ENCODE measurements at regions not wholly inside any gene's neighbourhood (a gene's known extent, or its start where the extent isn't known, plus 50 kb on each side); places are given as distances from the start of the nearest gene placed in this dataset.

DNA sequence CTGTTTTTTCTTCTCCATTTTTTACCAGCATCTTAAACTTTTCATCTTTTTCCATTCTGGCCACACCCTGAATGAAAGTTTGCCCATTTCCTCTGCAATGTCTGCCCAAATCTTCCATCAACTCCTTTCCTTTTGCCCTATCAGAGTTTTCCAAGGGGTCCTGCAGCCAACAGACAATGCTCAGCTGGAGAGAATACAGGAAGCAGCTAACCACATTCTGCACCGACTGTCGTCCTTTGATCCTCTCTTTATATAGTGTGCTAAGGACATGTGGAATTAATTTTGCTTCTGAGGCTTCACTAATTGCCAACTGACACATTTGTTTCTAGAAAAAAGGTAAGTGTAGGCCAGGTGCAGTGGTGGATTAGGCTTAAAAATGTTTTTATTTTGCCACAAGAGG, 50.5 kb upstream of the DLX2 start:
- no CpG with 5 or more reads among the region's 2 CpGs for WGBS (ENCODE audit: extremely low coverage, insufficient coverage, insufficient read length)
- Histone ChIP-seq H3K27me3 (ENCODE audit: insufficient read depth, low read length) (no peaks in the 10 kb centered on the region), H3K4ac (ENCODE audit: low read depth, low read length) (no peak overlapping the region), H4K91ac (ENCODE audit: low read depth, low read length) (no peak overlapping the region), H3K14ac (ENCODE audit: low read length) (no peak overlapping the region), H2BK12ac (ENCODE audit: low read length) (no peak overlapping the region), H3K79me1 (ENCODE audit: low read length) (no peaks in the 10 kb centered on the region), H4K8ac (ENCODE audit: low read depth, low read length) (no peak overlapping the region), H3K36me3 (ENCODE audit: control insufficient read depth in 1 of 2, insufficient read depth in 2 of 2, low read length in 2 of 2) (no peaks in the 10 kb centered on the region), H3K4me2 (ENCODE audit: low read length) (no peak overlapping the region), H2BK120ac (ENCODE audit: insufficient read depth, low read length, poor library complexity) (no peak overlapping the region), H3K27ac (ENCODE audit: low read depth, low read length) (no peak overlapping the region), H3K4me1 (ENCODE audit: control insufficient read depth in 1 of 2, insufficient read depth in 2 of 2, low read length in 2 of 2) (no peaks in the 10 kb centered on the region), H3K23ac (ENCODE audit: low read length) (no peak overlapping the region), H2BK5ac (ENCODE audit: low read depth, low read length, poor library complexity) (no peak overlapping the region), H3K9me3 (ENCODE audit: insufficient read depth, low read depth, low read length) (no peaks in the 10 kb centered on the region), H3K4me3 (ENCODE audit: low read depth, low read length) (no peak overlapping the region), H3K18ac (ENCODE audit: low read length) (no peak overlapping the region), H3K79me2 (ENCODE audit: control insufficient read depth, insufficient read depth, low read length, poor library complexity) (no peaks in the 10 kb centered on the region), H4K12ac (ENCODE audit: low read depth, low read length) (no peak overlapping the region), H2AK5ac (ENCODE audit: low read length) (no peak overlapping the region), H3K9ac (ENCODE audit: low read length) (no peak overlapping the region), H2AFZ (ENCODE audit: insufficient read depth, low read length, poor library complexity) (no peak overlapping the region)
- DNase-seq = no peak

DNA sequence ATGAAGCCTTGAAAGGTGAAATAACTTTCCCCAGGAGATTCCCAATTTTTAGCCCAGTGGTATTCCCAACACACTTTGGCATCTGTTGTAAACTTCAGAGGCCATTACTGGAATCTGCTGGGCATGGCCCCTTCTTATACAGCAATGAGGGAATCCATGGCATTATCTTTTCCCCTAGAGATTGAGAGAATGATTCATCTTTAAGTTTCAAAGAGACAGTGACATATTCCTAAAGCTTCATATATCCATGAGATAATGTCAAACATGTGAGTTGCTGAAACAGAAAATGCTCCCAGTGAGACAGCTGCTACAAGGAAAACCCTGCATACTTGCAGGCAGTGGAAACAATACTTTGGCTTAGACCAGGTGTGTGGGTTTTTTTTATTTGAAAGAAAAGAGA, 51.1 kb upstream of the DLX2 start:
- H2AK5ac ChIP-seq (ENCODE audit: low read length) = no peak overlapping the region
- H3K23ac ChIP-seq (ENCODE audit: low read length) = no peak overlapping the region
- no peak overlapping the region for H3K4me3 ChIP-seq (ENCODE audit: low read depth, low read length)
- DNase-seq = no peak
- no peak overlapping the region for H3K9ac ChIP-seq (ENCODE audit: low read length)
- no peak overlapping the region for H3K18ac ChIP-seq (ENCODE audit: low read length)
- no peaks in the 10 kb centered on the region for H3K36me3 ChIP-seq (ENCODE audit: control insufficient read depth in 1 of 2, insufficient read depth in 2 of 2, low read length in 2 of 2)
- H2BK120ac ChIP-seq (ENCODE audit: insufficient read depth, low read length, poor library complexity) = no peak overlapping the region
- no peak overlapping the region for H4K12ac ChIP-seq (ENCODE audit: low read depth, low read length)
- H3K9me3 ChIP-seq (ENCODE audit: insufficient read depth, low read depth, low read length) = no peaks in the 10 kb centered on the region
- no peaks in the 10 kb centered on the region for H3K79me1 ChIP-seq (ENCODE audit: low read length)
- H3K4me2 ChIP-seq (ENCODE audit: low read length) = no peak overlapping the region
- H3K14ac ChIP-seq (ENCODE audit: low read length) = no peak overlapping the region
- no peak overlapping the region for H4K91ac ChIP-seq (ENCODE audit: low read depth, low read length)
- H4K8ac ChIP-seq (ENCODE audit: low read depth, low read length) = no peak overlapping the region
- H3K4me1 ChIP-seq (ENCODE audit: control insufficient read depth in 1 of 2, insufficient read depth in 2 of 2, low read length in 2 of 2) = no peaks in the 10 kb centered on the region
- H2AFZ ChIP-seq (ENCODE audit: insufficient read depth, low read length, poor library complexity) = no peak overlapping the region
- no peak overlapping the region for H3K27ac ChIP-seq (ENCODE audit: low read depth, low read length)
- no peaks in the 10 kb centered on the region for H3K27me3 ChIP-seq (ENCODE audit: insufficient read depth, low read length)
- no peak overlapping the region for H3K4ac ChIP-seq (ENCODE audit: low read depth, low read length)
- H3K79me2 ChIP-seq (ENCODE audit: control insufficient read depth, insufficient read depth, low read length, poor library complexity) = no peaks in the 10 kb centered on the region
- H2BK12ac ChIP-seq (ENCODE audit: low read length) = no peak overlapping the region
- H2BK5ac ChIP-seq (ENCODE audit: low read depth, low read length, poor library complexity) = no peak overlapping the region

DNA sequence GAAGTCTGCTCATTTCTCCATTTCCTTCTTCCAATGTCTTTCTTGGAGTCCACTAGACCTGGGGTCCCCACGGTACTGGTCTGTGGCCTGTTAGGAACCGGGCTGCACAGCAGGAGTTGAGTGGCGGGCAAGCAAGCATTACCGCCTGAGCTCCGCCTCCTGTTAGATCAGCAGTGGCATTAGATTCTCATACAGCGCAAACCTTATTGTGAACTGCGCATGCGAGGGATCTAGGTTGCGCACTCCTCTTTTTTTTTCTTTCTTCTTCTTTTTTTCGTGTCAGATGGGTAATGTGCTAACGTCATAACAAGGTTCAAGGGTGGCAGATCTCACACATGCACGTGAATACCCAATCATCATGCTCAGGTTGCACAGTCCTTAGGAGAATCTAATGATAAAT, 53.1 kb upstream of the DLX2 start:
- no peak for DNase-seq
- Histone ChIP-seq H3K23ac (ENCODE audit: low read length) (no peak overlapping the region), H3K9ac (ENCODE audit: low read length) (no peak overlapping the region), H2AK5ac (ENCODE audit: low read length) (no peak overlapping the region), H3K14ac (ENCODE audit: low read length) (no peak overlapping the region), H3K36me3 (ENCODE audit: control insufficient read depth in 1 of 2, insufficient read depth in 2 of 2, low read length in 2 of 2) (no peaks in the 10 kb centered on the region), H3K79me1 (ENCODE audit: low read length) (no peaks in the 10 kb centered on the region), H3K27me3 (ENCODE audit: insufficient read depth, low read length) (no peaks in the 10 kb centered on the region), H4K12ac (ENCODE audit: low read depth, low read length) (no peak overlapping the region), H2BK120ac (ENCODE audit: insufficient read depth, low read length, poor library complexity) (no peak overlapping the region), H3K4me1 (ENCODE audit: control insufficient read depth in 1 of 2, insufficient read depth in 2 of 2, low read length in 2 of 2) (no peaks in the 10 kb centered on the region), H2AFZ (ENCODE audit: insufficient read depth, low read length, poor library complexity) (no peak overlapping the region), H3K9me3 (ENCODE audit: insufficient read depth, low read depth, low read length) (no peaks in the 10 kb centered on the region), H3K79me2 (ENCODE audit: control insufficient read depth, insufficient read depth, low read length, poor library complexity) (no peaks in the 10 kb centered on the region), H2BK12ac (ENCODE audit: low read length) (no peak overlapping the region), H4K91ac (ENCODE audit: low read depth, low read length) (no peak overlapping the region), H2BK5ac (ENCODE audit: low read depth, low read length, poor library complexity) (no peak overlapping the region), H3K4ac (ENCODE audit: low read depth, low read length) (no peak overlapping the region), H3K18ac (ENCODE audit: low read length) (no peak overlapping the region), H3K4me3 (ENCODE audit: low read depth, low read length) (no peak overlapping the region), H3K27ac (ENCODE audit: low read depth, low read length) (no peak overlapping the region), H4K8ac (ENCODE audit: low read depth, low read length) (no peak overlapping the region), H3K4me2 (ENCODE audit: low read length) (no peak overlapping the region)
- no CpG with 5 or more reads among the region's 12 CpGs for WGBS (ENCODE audit: extremely low coverage, insufficient coverage, insufficient read length)

DNA sequence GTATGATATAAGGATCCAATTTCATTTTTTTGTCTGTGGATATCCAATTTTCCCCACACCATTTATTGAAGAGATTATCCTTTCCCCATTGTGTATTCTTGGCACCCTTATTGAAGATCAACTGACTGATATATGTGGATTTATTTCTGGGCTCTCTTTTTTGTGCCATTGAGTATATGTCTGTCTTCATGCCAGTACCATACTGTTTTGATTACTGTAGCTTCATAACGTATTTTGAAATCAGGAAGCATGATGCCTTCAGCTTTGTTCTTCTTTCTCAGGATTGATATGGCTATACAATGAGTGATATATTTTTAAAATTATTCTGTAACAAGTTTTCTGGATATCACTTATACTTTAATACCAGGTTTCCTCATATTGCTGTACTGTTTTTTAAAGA, 58.1 kb upstream of the DLX2 start:
- H3K18ac ChIP-seq (ENCODE audit: low read length) = no peak overlapping the region
- H2BK120ac ChIP-seq (ENCODE audit: insufficient read depth, low read length, poor library complexity) = no peak overlapping the region
- H3K27ac ChIP-seq (ENCODE audit: low read depth, low read length) = no peak overlapping the region
- H3K9me3 ChIP-seq (ENCODE audit: insufficient read depth, low read depth, low read length) = peaks cover 6% of the 10 kb centered on the region
- no peak overlapping the region for H4K91ac ChIP-seq (ENCODE audit: low read depth, low read length)
- no peaks in the 10 kb centered on the region for H3K36me3 ChIP-seq (ENCODE audit: control insufficient read depth in 1 of 2, insufficient read depth in 2 of 2, low read length in 2 of 2)
- H3K4me3 ChIP-seq (ENCODE audit: low read depth, low read length) = no peak overlapping the region
- H3K23ac ChIP-seq (ENCODE audit: low read length) = no peak overlapping the region
- WGBS (ENCODE audit: extremely low coverage, insufficient coverage, insufficient read length) = no CpG with 5 or more reads among the region's 1 CpG
- H3K4me2 ChIP-seq (ENCODE audit: low read length) = no peak overlapping the region
- H3K14ac ChIP-seq (ENCODE audit: low read length) = no peak overlapping the region
- no peak overlapping the region for H2BK5ac ChIP-seq (ENCODE audit: low read depth, low read length, poor library complexity)
- no peaks in the 10 kb centered on the region for H3K79me2 ChIP-seq (ENCODE audit: control insufficient read depth, insufficient read depth, low read length, poor library complexity)
- H3K4ac ChIP-seq (ENCODE audit: low read depth, low read length) = no peak overlapping the region
- no peak overlapping the region for H4K12ac ChIP-seq (ENCODE audit: low read depth, low read length)
- H3K79me1 ChIP-seq (ENCODE audit: low read length) = no peaks in the 10 kb centered on the region
- no peaks in the 10 kb centered on the region for H3K4me1 ChIP-seq (ENCODE audit: control insufficient read depth in 1 of 2, insufficient read depth in 2 of 2, low read length in 2 of 2)
- DNase-seq = no peak
- no peak overlapping the region for H2BK12ac ChIP-seq (ENCODE audit: low read length)
- no peaks in the 10 kb centered on the region for H3K27me3 ChIP-seq (ENCODE audit: insufficient read depth, low read length)
- no peak overlapping the region for H2AK5ac ChIP-seq (ENCODE audit: low read length)
- no peak overlapping the region for H2AFZ ChIP-seq (ENCODE audit: insufficient read depth, low read length, poor library complexity)
- no peak overlapping the region for H3K9ac ChIP-seq (ENCODE audit: low read length)
- H4K8ac ChIP-seq (ENCODE audit: low read depth, low read length) = no peak overlapping the region
